ENCODE measurements at regions not wholly inside any gene's neighbourhood (a gene's known extent, or its start where the extent isn't known, plus 50 kb on each side); places are given as distances from the start of the nearest gene placed in this dataset.

DNA sequence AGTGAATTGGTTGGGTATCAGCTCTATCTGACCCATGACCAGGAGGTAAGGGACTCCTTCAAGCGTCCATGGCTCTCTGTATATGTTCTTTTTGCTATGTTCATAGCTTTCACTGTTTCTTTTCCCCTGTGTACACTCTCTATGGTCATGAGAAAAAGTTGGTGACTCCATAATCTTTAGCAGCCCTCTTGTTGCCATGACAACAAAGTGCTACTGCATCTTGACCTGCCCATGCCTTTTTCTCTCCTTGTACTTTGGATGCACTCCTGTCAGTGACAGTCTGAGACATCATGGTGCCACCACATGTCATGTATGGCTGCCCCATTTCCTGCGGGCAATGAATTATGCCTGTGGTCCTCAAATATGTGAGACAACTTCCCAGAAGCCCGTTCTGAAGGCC, 280.2 kb downstream of the TMEM121 start:
- TF ChIP-seq, protein P1, sequence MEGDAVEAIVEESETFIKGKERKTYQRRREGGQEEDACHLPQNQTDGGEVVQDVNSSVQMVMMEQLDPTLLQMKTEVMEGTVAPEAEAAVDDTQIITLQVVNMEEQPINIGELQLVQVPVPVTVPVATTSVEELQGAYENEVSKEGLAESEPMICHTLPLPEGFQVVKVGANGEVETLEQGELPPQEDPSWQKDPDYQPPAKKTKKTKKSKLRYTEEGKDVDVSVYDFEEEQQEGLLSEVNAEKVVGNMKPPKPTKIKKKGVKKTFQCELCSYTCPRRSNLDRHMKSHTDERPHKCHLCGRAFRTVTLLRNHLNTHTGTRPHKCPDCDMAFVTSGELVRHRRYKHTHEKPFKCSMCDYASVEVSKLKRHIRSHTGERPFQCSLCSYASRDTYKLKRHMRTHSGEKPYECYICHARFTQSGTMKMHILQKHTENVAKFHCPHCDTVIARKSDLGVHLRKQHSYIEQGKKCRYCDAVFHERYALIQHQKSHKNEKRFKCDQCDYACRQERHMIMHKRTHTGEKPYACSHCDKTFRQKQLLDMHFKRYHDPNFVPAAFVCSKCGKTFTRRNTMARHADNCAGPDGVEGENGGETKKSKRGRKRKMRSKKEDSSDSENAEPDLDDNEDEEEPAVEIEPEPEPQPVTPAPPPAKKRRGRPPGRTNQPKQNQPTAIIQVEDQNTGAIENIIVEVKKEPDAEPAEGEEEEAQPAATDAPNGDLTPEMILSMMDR (IDR thresholded peaks at IDR 0.05): no peak
- TF ChIP-seq POLR2A (IDR thresholded peaks at IDR 0.05): no peak
